ENCODE measurements at regions not wholly inside any gene's neighbourhood (a gene's known extent, or its start where the extent isn't known, plus 50 kb on each side); places are given as distances from the start of the nearest gene placed in this dataset.

- no peak for DNase-seq
Observed at GRCh38 chr6:148182378-148182777, 160.3 kb upstream of the SASH1 start.

GRCh38 chr6:148183776-148184175 lies 158.9 kb upstream of the SASH1 start:
- DNase-seq, result no peak

- no peak for DNase-seq
Observed at GRCh38 chr6:148186916-148187315, 155.7 kb upstream of the SASH1 start.

GRCh38 chr6:148192310-148192709 lies 150.3 kb upstream of the SASH1 start:
- DNase-seq, result no peak

GRCh38 chr6:148193063-148193680 lies 149.5 kb upstream of the SASH1 start:
- DNase-seq, result no peak

- no peak for DNase-seq
Observed at GRCh38 chr6:148195511-148195910, 147.1 kb upstream of the SASH1 start.

- DNase-seq, result no peak
Observed at GRCh38 chr6:148199584-148199983, 143.1 kb upstream of the SASH1 start.

GRCh38 chr6:148200293-148200692 lies 142.3 kb upstream of the SASH1 start:
- DNase-seq, result no peak

- no peak for DNase-seq
Observed at GRCh38 chr6:148200781-148201180, 141.9 kb upstream of the SASH1 start.

GRCh38 chr6:148203281-148203925 lies 139.2 kb upstream of the SASH1 start:
- DNase-seq, result no peak

GRCh38 chr6:148203970-148204369 lies 138.7 kb upstream of the SASH1 start:
- DNase-seq, result no peak

GRCh38 chr6:148208298-148208697 lies 134.3 kb upstream of the SASH1 start:
- no peak for DNase-seq

GRCh38 chr6:148211777-148212324 lies 130.8 kb upstream of the SASH1 start:
- DNase-seq, result no peak

- DNase-seq, result no peak
Observed at GRCh38 chr6:148212366-148212765, 130.3 kb upstream of the SASH1 start.

- DNase-seq, result no peak
Observed at GRCh38 chr6:148213366-148213765, 129.3 kb upstream of the SASH1 start.

GRCh38 chr6:148214667-148215066 lies 128.0 kb upstream of the SASH1 start:
- no peak for DNase-seq

GRCh38 chr6:148217051-148217450 lies 125.6 kb upstream of the SASH1 start:
- no peak for DNase-seq

- no peak for DNase-seq
Observed at GRCh38 chr6:148217921-148218320, 124.7 kb upstream of the SASH1 start.

GRCh38 chr6:148218542-148219258 lies 123.9 kb upstream of the SASH1 start:
- no peak for DNase-seq

GRCh38 chr6:148221196-148221979 lies 121.2 kb upstream of the SASH1 start:
- DNase-seq, result no peak

- no peak for DNase-seq
Observed at GRCh38 chr6:148222376-148222775, 120.3 kb upstream of the SASH1 start.

GRCh38 chr6:148222846-148223245 lies 119.8 kb upstream of the SASH1 start:
- no peak for DNase-seq

- DNase-seq, result no peak
Observed at GRCh38 chr6:148223424-148223842, 119.2 kb upstream of the SASH1 start.

All from NCI-H2081 treated with DMSO at 0.1 percent for 48 hours (cell line).